ENCODE measurements at regions not wholly inside any gene's neighbourhood (a gene's known extent, or its start where the extent isn't known, plus 50 kb on each side); places are given as distances from the start of the nearest gene placed in this dataset.

- Histone ChIP-seq H3K27me3 (ENCODE audit: control insufficient read depth in 1 of 2, insufficient read depth in 2 of 2, low read length in 2 of 2) (no peaks in the 10 kb centered on the region; a peak in 1 of 5 replicates), H2AFZ (ENCODE audit: low read length) (no peak overlapping the region), H3K79me2 (ENCODE audit: insufficient read depth, low read length) (no peaks in the 10 kb centered on the region), H3K9ac (ENCODE audit: insufficient read depth, low read depth, low read length) (no peak overlapping the region), H3K27ac (ENCODE audit: extremely low read length, insufficient read depth, low read length) (no peak overlapping the region), H3K36me3 (replicated peaks in 1 of 2; ENCODE audit: control insufficient read depth in 1 of 2, insufficient read depth in 2 of 2, low read length in 2 of 2) (no peaks in the 10 kb centered on the region), H3K9me3 (ENCODE audit: low read length) (no peaks in the 10 kb centered on the region), H3K4me2 (ENCODE audit: low read depth, low read length) (no peak overlapping the region), H3K4me3 (replicated peaks in 1 of 3; ENCODE audit: insufficient read depth in 1 of 3, low read depth in 2 of 3, low read length in 3 of 3) (no peak overlapping the region), H3K4me1 (ENCODE audit: insufficient read depth, low read length) (no peaks in the 10 kb centered on the region), H4K20me1 (ENCODE audit: insufficient read depth, low read length) (no peaks in the 10 kb centered on the region)
- TF ChIP-seq SMYD3 (CRISPR knock-in tag; IDR thresholded peaks at IDR 0.05) (no peak), ZBTB1 (CRISPR knock-in tag; IDR thresholded peaks at IDR 0.05; ENCODE audit: borderline replicate concordance) (no peak)
- no TSS peak for BruUV-seq (replicated peaks)
- intact Hi-C loops (cut with micrococcal nuclease; ENCODE audit: unreplicated experiment) = no loop called here
- ChIA-PET CTCF (ENCODE audit: low intra/inter-chr PET ratio, low total read pairs) (no interaction called here), POLR2A (no interaction called here)
- WGBS (ENCODE audit: low lambda C conversion rate) = 5% methylated on average over 1 of the region's 1 CpG
- no peak for ATAC-seq
- in situ Hi-C loops (cut with HindIII; ENCODE audit: extremely low pct_ligation_motif_present, low pct_unique_long_range_greater_than_20kb) = no loop called here
- no peak for DNase-seq (ENCODE audit: low spot score)
- no peak for FAIRE-seq
These were observed 1608.2 kb downstream of the GRIK2 start for GRCh38 chr6:103001724-103002123.

- H3K4me2 ChIP-seq (ENCODE audit: low read depth, low read length) = no peak overlapping the region
- in situ Hi-C loops (cut with HindIII; ENCODE audit: extremely low pct_ligation_motif_present, low pct_unique_long_range_greater_than_20kb) = no loop called here
These were observed 1607.2 kb downstream of the GRIK2 start for GRCh38 chr6:103000688-103001087.

More at GRCh38 chr6:103000688-103001087, 1607.2 kb downstream of the GRIK2 start:
- Histone ChIP-seq H3K9me3 (ENCODE audit: low read length) (no peaks in the 10 kb centered on the region), H2AFZ (ENCODE audit: low read length) (peak overlapping the region; percentile 47), H4K20me1 (ENCODE audit: insufficient read depth, low read length) (no peaks in the 10 kb centered on the region), H3K9ac (ENCODE audit: insufficient read depth, low read depth, low read length) (no peak overlapping the region), H3K27me3 (ENCODE audit: control insufficient read depth in 1 of 2, insufficient read depth in 2 of 2, low read length in 2 of 2) (no peaks in the 10 kb centered on the region; a peak in 1 of 5 replicates), H3K36me3 (replicated peaks in 1 of 2; ENCODE audit: control insufficient read depth in 1 of 2, insufficient read depth in 2 of 2, low read length in 2 of 2) (no peaks in the 10 kb centered on the region), H3K27ac (ENCODE audit: extremely low read length, insufficient read depth, low read length) (no peak overlapping the region), H3K79me2 (ENCODE audit: insufficient read depth, low read length) (no peaks in the 10 kb centered on the region), H3K4me3 (replicated peaks in 1 of 3; ENCODE audit: insufficient read depth in 1 of 3, low read depth in 2 of 3, low read length in 3 of 3) (no peak overlapping the region), H3K4me1 (ENCODE audit: insufficient read depth, low read length) (no peaks in the 10 kb centered on the region)
- no TSS peak for BruUV-seq (replicated peaks)
- WGBS (ENCODE audit: low lambda C conversion rate) = 8% methylated on average over 8 of the region's 8 CpGs
- ChIA-PET POLR2A (no interaction called here), CTCF (ENCODE audit: low intra/inter-chr PET ratio, low total read pairs) (no interaction called here)
- intact Hi-C loops (cut with micrococcal nuclease; ENCODE audit: unreplicated experiment) = no loop called here
- DNase-seq (ENCODE audit: low spot score) (no peak), ATAC-seq (no peak), FAIRE-seq (no peak)
- TF ChIP-seq ELK4 (CRISPR knock-in tag; IDR thresholded peaks at IDR 0.05; ENCODE audit: borderline replicate concordance) = no peak
- no peak for TF ChIP-seq NFE2 (CRISPR knock-in tag; IDR thresholded peaks at IDR 0.05)
- no peak for TF ChIP-seq ZNF552 (CRISPR knock-in tag; IDR thresholded peaks at IDR 0.05; ENCODE audit: borderline replicate concordance)
- TF ChIP-seq GLMP (CRISPR knock-in tag; IDR thresholded peaks at IDR 0.05; ENCODE audit: borderline replicate concordance) = no peak
- TF ChIP-seq ZMAT3 (CRISPR knock-in tag; conservative IDR thresholded peaks at IDR 0.05) = no peak
- no peak for TF ChIP-seq STAT6 (CRISPR knock-in tag; IDR thresholded peaks at IDR 0.05; ENCODE audit: borderline replicate concordance)
- TF ChIP-seq ZBTB49 (CRISPR knock-in tag; IDR thresholded peaks at IDR 0.05; ENCODE audit: borderline replicate concordance) = no peak
- no peak for TF ChIP-seq ZNF34 (CRISPR knock-in tag; IDR thresholded peaks at IDR 0.05; ENCODE audit: borderline replicate concordance)

Measured in HepG2 (cell line).